Sigmoid colon (tissue), 4 donors: ENCODE measurements at regions not wholly inside any gene's neighbourhood (a gene's known extent, or its start where the extent isn't known, plus 50 kb on each side); places are given as distances from the start of the nearest gene placed in this dataset.

Experiments used
- EP300 ChIP-seq, 4 donors: sonication (generic); formaldehyde crosslinking; IDR thresholded peaks; one replicate each; pipeline ENCODE4 v1.6.1; 2017; ENCODE audit warnings: antibody characterized with exemption in 4 of 4
- POLR2A ChIP-seq, 2 donors: fragments of 450-650 bp; IDR thresholded peaks; one replicate each; pipeline ENCODE4 v1.6.1; 2016; ENCODE audit warnings: antibody characterized with exemption in 2 of 2, mild to moderate bottlenecking in 2 of 2, moderate library complexity in 2 of 2
- POLR2AphosphoS5 ChIP-seq, 4 donors: sonication (generic); formaldehyde crosslinking; IDR thresholded peaks; one replicate each; pipeline ENCODE4 v1.6.1; 2017; ENCODE audit warnings: antibody characterized with exemption in 4 of 4
- TF ChIP-seq, protein P1 (sequence below), 4 experiments: fragments of 450-650 bp in 3 of 4; fragments of 200-600 bp in 1 of 4; IDR thresholded peaks; one replicate each; pipeline ENCODE4 v1.5.1; 2016 to 2019; ENCODE audit warnings: antibody characterized with exemption in 4 of 4, mild to moderate bottlenecking in 3 of 4, moderate library complexity in 2 of 4

DNA sequence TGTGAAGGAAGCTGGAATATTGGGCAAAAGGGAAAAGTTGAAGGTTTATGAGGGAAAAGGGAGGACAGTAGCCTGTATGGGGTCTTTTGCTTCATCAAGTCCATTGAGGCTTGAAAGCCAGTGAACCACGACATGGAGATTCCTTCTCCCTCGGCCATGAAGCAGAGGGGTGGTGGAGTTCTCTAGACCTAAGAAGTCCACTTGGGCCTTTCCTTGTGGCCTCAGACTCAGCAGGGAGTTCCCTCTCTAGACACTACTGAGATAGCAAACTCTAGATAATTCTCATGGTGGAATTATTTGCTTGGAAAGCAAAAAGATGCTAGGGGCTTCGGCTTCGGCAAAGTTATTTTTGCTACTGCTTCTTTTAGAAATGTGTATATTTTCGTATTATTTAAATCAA is 78.5 kb downstream of the FOXD1 start:
- no peak for TF ChIP-seq POLR2A (IDR thresholded peaks at IDR 0.05)
- TF ChIP-seq, protein P1, sequence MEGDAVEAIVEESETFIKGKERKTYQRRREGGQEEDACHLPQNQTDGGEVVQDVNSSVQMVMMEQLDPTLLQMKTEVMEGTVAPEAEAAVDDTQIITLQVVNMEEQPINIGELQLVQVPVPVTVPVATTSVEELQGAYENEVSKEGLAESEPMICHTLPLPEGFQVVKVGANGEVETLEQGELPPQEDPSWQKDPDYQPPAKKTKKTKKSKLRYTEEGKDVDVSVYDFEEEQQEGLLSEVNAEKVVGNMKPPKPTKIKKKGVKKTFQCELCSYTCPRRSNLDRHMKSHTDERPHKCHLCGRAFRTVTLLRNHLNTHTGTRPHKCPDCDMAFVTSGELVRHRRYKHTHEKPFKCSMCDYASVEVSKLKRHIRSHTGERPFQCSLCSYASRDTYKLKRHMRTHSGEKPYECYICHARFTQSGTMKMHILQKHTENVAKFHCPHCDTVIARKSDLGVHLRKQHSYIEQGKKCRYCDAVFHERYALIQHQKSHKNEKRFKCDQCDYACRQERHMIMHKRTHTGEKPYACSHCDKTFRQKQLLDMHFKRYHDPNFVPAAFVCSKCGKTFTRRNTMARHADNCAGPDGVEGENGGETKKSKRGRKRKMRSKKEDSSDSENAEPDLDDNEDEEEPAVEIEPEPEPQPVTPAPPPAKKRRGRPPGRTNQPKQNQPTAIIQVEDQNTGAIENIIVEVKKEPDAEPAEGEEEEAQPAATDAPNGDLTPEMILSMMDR (IDR thresholded peaks at IDR 0.05) = no peak
- TF ChIP-seq POLR2AphosphoS5 (IDR thresholded peaks at IDR 0.05) = no peak
- no peak for TF ChIP-seq EP300 (IDR thresholded peaks at IDR 0.05)
